Colon (tissue), 2 donors: ENCODE measurements at regions not wholly inside any gene's neighbourhood (a gene's known extent, or its start where the extent isn't known, plus 50 kb on each side); places are given as distances from the start of the nearest gene placed in this dataset.
A peak's percentile ranks its signal among the peaks of the same experiment; 100 is the strongest.
"Not testable (repeated sequence)": the region's sequence is repeated elsewhere in the genome, so short reads cannot be mapped to it uniquely, and the experiment has no call there.

Experiments used
- FAIRE-seq: peaks from 2 replicates; lab custom pipeline; 2012; peaks lifted over from hg19 to GRCh38; lab: Jason Lieb, UNC
- donor health status: control.
- donor health status: control.

GRCh38 chr14:43408472-43408871 is 1098.6 kb downstream of the FSCB start:
- no peak for FAIRE-seq

DNA sequence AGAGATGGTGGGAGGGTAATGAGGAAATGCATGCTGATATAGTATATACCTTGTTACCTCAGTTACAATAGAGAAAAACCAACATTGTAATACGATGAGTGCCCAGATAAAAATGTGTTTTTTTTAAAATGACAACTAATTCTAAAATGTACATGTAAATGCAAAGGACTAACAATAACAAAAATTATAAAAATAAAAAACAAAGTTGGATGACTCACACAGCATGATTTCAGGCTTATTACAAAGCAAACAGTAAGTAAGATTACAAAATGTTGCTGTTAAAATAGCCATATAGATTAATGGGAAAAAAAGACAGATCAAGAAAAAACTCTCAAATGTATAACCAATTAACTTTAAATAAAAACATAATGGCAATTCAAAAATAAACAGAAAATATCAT is 1099.4 kb downstream of the FSCB start:
- no peak for FAIRE-seq

GRCh38 chr14:43406931-43407330 is 1100.2 kb downstream of the FSCB start:
- FAIRE-seq: no peak

GRCh38 chr14:43399289-43399688 is 1107.8 kb downstream of the FSCB start:
- no peak for FAIRE-seq

GRCh38 chr14:43370565-43370896 is 1136.6 kb downstream of the FSCB start:
- FAIRE-seq: not testable (repeated sequence)

- FAIRE-seq: no peak
These were observed 1137.1 kb downstream of the FSCB start for GRCh38 chr14:43369710-43370564.

DNA sequence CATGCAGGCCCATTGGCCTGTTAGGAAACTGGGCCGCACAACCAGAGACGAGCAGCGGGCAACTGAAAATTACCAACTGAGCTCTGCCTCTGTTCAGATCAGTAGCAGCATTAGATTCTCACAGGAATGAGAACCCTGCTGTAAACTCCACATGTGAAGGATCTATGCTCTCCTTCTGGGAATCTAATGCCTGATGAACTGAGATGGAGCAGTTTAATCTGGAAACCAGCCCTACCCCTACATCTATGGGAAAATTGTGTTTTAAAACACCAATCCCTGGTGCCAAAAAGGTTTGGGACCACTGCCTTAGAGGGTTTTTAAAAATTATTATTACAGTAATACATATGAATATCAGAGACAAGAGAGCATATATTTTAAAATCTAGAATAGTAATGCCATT is 1144.5 kb downstream of the FSCB start:
- no peak for FAIRE-seq

DNA sequence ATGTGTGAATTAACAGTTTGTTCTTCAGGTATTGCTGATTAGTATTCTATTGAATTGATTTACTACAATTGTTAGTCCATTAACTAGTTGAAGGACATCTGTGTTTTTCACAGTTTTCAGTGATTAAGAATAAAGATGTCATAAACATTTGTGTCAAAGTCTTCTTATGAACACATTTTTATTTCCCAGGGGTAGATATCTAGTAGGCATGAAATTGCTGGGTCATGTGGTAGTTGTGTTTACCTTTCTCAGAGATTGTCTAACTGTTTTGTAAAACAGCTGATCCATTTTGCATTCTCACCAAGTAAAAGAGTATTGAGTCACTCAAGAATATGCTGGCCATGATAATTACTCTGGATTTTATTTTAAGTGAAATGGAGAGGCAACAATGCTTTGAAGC is 1145.3 kb downstream of the FSCB start:
- no peak for FAIRE-seq

GRCh38 chr14:43360239-43360638 is 1146.8 kb downstream of the FSCB start:
- FAIRE-seq: no peak

DNA sequence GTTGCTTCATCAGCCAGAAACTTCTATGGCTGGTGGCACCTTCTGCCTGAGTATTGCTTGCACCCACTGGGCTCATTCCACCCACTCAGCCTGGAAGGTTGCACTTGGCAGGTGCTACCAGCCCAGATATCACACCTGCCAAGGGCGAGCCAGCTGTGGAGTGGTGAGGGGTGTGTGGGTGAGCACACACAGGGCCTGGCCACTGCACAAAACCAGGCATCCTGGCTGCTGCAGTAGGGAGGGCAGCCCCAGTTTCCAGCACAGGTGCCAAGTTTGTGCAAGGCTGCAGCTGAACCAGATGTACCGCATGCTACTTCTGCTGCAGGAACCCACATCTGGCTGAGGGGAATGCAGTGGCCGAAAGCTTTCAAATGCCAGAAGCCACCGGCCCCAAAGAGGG is 1147.8 kb downstream of the FSCB start:
- no peak for FAIRE-seq

DNA sequence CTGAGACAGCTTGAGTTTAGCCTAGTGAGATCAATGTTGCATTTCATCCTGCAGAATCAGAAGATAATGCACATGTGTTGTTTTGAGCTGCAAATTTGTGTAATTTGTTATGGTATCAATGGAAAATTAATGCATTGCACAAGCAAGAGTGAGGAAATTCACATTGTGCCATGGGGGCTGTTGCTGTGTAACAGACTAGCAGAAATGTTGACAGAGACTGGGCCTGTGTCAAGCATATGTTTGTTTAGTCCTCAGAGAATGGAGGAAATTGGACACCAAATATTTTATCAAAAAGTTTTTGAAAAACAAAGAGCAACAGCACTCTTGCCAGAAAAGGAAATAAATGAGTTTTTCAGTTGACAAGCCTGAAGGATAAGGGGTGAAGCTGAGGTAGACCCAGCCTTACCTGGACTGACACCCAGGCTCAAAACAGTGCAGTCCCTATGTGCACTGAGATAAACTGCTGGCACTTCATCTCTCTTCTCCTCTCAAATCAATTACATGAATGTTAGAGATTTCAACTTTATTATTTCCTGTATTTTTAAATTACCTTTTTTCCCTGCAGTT is 1150.0 kb downstream of the FSCB start:
- FAIRE-seq: no peak

- no peak for FAIRE-seq
These were observed 1150.7 kb downstream of the FSCB start for GRCh38 chr14:43356382-43356781.

DNA sequence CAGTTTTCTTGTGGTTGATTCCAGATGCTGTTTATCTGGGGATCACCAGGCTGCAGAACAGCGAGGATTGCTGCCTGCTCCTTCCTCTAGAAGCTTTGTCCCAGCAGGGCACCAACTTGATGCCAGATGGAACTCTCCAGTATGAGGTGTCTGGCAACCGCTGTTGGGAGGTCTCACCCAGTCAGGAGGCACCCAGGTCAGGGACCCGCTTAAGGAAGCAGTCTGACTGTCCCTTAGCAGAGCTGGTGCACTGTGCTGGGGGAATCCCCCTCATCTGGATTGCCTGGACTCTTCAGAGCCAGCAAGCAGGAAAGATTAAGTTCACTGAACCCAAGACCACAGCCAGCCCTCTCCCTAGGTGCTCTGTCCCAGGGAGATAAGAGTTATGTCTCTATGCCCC is 1165.2 kb downstream of the FSCB start:
- FAIRE-seq: no peak

- FAIRE-seq: peak; percentile 41
These were observed 1168.4 kb downstream of the FSCB start for GRCh38 chr14:43338713-43339112.

DNA sequence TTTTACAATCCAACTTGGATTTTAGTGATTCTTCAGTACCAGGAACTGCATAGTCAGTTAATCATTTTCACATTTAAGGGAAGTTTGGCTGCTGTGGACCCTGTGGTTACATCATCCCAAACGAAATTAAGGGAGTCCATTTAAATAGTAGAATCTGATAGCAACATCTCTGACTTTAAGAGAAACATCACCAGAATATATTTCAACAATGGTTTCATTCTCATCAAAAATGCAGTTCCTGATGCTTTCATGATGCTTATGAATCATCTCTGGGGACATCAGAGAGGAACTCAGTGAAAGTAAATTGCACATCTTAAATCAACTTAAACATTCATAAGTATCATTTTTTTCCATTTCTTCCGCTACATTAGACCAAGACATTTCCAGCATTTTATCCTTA is 1170.7 kb downstream of the FSCB start:
- FAIRE-seq: no peak

DNA sequence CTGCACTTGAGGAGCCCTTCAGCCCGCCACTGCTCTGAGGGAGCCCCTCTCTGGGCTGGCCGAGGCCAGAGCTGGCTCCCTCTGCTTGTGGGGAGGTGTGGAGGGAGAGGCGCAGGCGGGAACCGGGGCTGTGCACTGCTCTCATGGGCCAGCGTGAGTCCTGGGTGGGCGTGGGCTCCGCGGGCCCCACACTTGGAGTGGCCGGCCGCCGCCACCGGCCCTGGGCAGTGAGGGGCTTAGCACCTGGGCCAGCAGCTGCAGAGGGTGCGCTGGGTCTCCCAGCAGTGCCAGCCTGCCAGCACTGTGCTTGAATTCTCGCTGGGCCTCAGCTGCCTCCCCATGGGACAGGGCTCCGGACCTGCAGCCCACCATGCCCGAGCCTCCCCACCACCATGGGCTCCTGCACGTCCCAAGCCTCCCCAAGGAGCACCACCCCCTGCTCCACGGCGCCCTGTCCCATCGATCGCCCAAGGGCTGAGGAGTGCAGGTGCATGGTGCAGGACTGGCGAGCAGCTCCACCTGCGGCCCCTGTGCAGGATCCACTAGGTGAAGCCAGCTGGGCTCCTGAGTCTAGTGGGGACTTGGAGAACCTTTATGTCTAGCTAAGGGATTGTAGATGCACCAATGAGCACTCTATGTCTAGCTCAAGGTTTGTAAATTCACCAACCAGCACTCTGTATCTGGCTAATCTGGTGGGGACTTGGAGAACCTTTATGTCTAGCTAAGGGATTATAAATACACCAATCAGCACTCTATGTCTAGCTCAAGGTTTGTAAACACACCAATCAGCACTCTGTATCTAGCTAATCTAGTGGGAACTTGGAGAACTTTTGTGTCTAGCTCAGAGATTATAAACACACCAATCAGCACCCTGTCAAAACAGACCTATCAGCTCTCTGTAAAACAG is 1180.3 kb downstream of the FSCB start:
- FAIRE-seq: not testable (repeated sequence)

- FAIRE-seq: no peak
These were observed 1190.7 kb downstream of the FSCB start for GRCh38 chr14:43316427-43316826.

DNA sequence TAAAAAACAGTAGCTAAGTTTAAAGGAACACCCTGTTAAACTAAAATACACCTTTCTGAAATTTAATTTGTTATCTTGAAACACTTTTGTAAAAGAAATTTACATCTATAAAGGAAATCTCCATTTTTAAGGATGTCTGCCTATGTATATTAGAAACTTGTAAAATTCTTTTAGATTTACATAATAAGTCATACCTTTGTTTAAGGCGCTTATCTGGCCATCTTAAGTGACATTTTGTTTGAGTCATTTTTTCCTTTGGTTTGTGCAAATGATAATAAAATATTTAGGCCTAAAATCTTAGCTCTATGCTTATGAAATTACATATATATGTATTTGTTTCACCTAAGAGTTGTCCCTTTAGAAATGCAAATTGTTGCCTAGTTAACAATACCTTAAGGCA is 1193.4 kb downstream of the FSCB start:
- FAIRE-seq: peak; percentile 74

- no peak for FAIRE-seq
These were observed 1198.5 kb downstream of the FSCB start for GRCh38 chr14:43308421-43309110.

- FAIRE-seq: no peak
These were observed 1199.2 kb downstream of the FSCB start for GRCh38 chr14:43307836-43308235.

GRCh38 chr14:43306053-43306452 is 1201.0 kb downstream of the FSCB start:
- no peak for FAIRE-seq

- FAIRE-seq: no peak
These were observed 1209.3 kb downstream of the FSCB start for GRCh38 chr14:43297794-43298193.
